NB4 (cell line): ENCODE measurements at regions not wholly inside any gene's neighbourhood (a gene's known extent, or its start where the extent isn't known, plus 50 kb on each side); places are given as distances from the start of the nearest gene placed in this dataset.

Source experiments
- DNase-seq: peaks from one replicate; pipeline ENCODE4 v3.0.0; 2010; ENCODE audit warnings: low read depth
- H3K4me3 ChIP-seq: one replicate; pipeline ENCODE4 v1.5.1; 2011; ENCODE audit warnings: mild to moderate bottlenecking, low read depth, low read length, moderate library complexity
- CTCF ChIP-seq: IDR thresholded peaks from one replicate; pipeline ENCODE4 v1.5.1; 2012; ENCODE audit warnings: low read depth, low read length
- MYC ChIP-seq: IDR thresholded peaks from 2 replicates; pipeline ENCODE4 v1.6.1; 2011; ENCODE audit warnings: low read depth, low read length
- POLR2A ChIP-seq: IDR thresholded peaks from 2 replicates; pipeline ENCODE4 v1.6.1; 2011; ENCODE audit warnings: mild to moderate bottlenecking; ENCODE audit not compliant: insufficient read length; ENCODE audit errors: extremely low read depth
- TF ChIP-seq, protein P1 (sequence below): IDR thresholded peaks from 2 replicates; pipeline ENCODE4 v1.6.1; 2011; ENCODE audit warnings: low read depth, low read length

- H3K4me3 ChIP-seq, result no peak overlapping the region
- DNase-seq, result no peak
- TF ChIP-seq CTCF (no peak), POLR2A (no peak), MYC (no peak)
- TF ChIP-seq, protein P1, sequence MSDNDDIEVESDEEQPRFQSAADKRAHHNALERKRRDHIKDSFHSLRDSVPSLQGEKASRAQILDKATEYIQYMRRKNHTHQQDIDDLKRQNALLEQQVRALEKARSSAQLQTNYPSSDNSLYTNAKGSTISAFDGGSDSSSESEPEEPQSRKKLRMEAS, result no peak
These were observed 155.3 kb downstream of the SPCS3 start for GRCh38 chr4:176475067-176475466.

GRCh38 chr4:176478076-176478475 is 158.3 kb downstream of the SPCS3 start:
- H3K4me3 ChIP-seq, result no peak overlapping the region
- no peak for DNase-seq
- TF ChIP-seq, protein P1, result no peak
- TF ChIP-seq CTCF (no peak), MYC (no peak), POLR2A (no peak)

GRCh38 chr4:176479767-176480166 is 160.0 kb downstream of the SPCS3 start:
- no peak for TF ChIP-seq POLR2A
- TF ChIP-seq, protein P1, result no peak
- TF ChIP-seq CTCF, result no peak
- TF ChIP-seq MYC, result no peak
- H3K4me3 ChIP-seq, result no peak overlapping the region
- no peak for DNase-seq

DNA sequence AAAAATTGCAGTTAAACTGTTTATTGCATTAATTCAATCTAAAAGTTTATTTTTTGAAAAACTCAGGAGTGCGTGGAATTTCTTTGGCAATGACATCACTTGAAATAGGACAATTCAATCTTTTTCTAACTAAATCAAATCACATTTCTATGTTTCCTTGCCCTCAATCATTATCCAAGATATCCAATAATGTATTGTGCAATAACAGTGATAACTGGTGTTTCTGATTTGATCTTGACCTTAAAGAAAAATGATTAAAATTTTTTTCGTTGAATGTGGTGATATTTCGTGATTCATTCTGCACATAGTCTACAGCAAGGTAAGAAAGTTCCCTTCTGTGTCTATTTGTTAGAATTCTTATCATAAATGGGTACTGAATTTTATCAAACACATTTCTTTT is 163.2 kb downstream of the SPCS3 start:
- TF ChIP-seq MYC, result no peak
- TF ChIP-seq, protein P1, result no peak
- no peak for TF ChIP-seq POLR2A
- TF ChIP-seq CTCF, result no peak
- no peak overlapping the region for H3K4me3 ChIP-seq

GRCh38 chr4:176484301-176484984 is 164.7 kb downstream of the SPCS3 start:
- TF ChIP-seq CTCF, result no peak
- no peak for TF ChIP-seq MYC
- TF ChIP-seq POLR2A, result no peak
- TF ChIP-seq, protein P1, result no peak
- H3K4me3 ChIP-seq, result no peak overlapping the region
- DNase-seq, result no peak

More for the DNA sequence above, 163.2 kb downstream of the SPCS3 start:
- DNase-seq, result no peak

DNA sequence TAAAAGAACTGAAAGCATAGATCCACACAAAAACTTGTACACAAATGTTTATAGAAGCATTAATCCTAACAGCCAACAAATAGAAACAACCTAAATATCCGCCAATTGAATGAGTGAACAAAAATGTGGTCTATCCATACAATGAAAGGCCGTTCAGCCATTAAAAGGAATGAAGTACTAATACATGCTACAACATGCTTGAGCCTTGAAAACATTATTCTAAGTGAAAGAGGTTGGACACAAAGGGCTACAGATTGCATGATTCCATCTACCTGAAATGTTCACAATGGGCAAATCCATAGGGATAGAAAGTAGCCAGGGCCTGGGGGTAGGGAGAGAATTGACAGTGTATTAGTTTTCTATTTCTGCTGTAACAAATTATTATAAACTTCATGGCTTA is 169.2 kb downstream of the SPCS3 start:
- H3K4me3 ChIP-seq, result no peak overlapping the region
- no peak for TF ChIP-seq CTCF
- no peak for TF ChIP-seq POLR2A
- TF ChIP-seq, protein P1, result no peak
- no peak for TF ChIP-seq MYC
- DNase-seq, result no peak
